Panc1 (cell line): ENCODE measurements at regions not wholly inside any gene's neighbourhood (a gene's known extent, or its start where the extent isn't known, plus 50 kb on each side); places are given as distances from the start of the nearest gene placed in this dataset.

Source experiments
- ATAC-seq: fragments of 200-7000 bp; cut with Tn5 transposase; 2 replicates; pipeline ENCODE4 v1.9.1; 2020; ENCODE audit warnings: mild to moderate bottlenecking, moderate library complexity
- BruUV-seq: library from RNA; stranded (reverse); fragments of 400-500 nt; replicated peaks from 2 replicates; lab custom pipeline; 2021; lab: Mats Ljungman, UMichigan
- CTCF ChIA-PET: fragments of 300-600 bp; sonication (Branson Sonifier 250); formaldehyde crosslinking; loops from one replicate; lab custom pipeline; 2022; ENCODE audit warnings: antibody characterized with exemption; lab: Charles Lee
- POLR2A ChIA-PET: fragments of 300-600 bp; sonication (Branson Sonifier 250); formaldehyde crosslinking; loops from one replicate; lab custom pipeline; 2022; ENCODE audit warnings: antibody characterized with exemption; lab: Charles Lee
- DNase-seq: peaks from one replicate; pipeline ENCODE4 v3.0.0-alpha.2; 2010; ENCODE audit warnings: low read depth, low spot score
- H3K27ac ChIP-seq: 2 replicates; pipeline ENCODE4 v1.5.1; 2011; ENCODE audit warnings: mild to moderate bottlenecking, low read length, inconsistent platforms
- H3K27me3 ChIP-seq: fragments of 200-500 bp; sonication (Bioruptor generic); 2 replicates; pipeline ENCODE4 v1.6.0; 2014; ENCODE audit warnings: low read length, inconsistent platforms; ENCODE audit not compliant: control insufficient read depth, insufficient read depth
- H3K36me3 ChIP-seq: fragments of 200-500 bp; sonication (Bioruptor generic); 2 replicates; pipeline ENCODE4 v1.5.1; 2014; ENCODE audit warnings: inconsistent platforms, mild to moderate bottlenecking, low read length, moderate library complexity; ENCODE audit not compliant: control insufficient read depth, insufficient read depth
- H3K4me1 ChIP-seq: 2 replicates; pipeline ENCODE4 v1.5.1; 2011; ENCODE audit warnings: inconsistent platforms, mild to moderate bottlenecking, low read length, moderate library complexity; ENCODE audit not compliant: control insufficient read depth, insufficient read depth
- H3K4me3 ChIP-seq, 2 experiments: 2 replicates each; pipeline ENCODE4 v1.5.1; 2011 to 2012; ENCODE audit warnings: low read depth in 2 of 2, low read length in 2 of 2, mild to moderate bottlenecking in 2 of 2, inconsistent platforms in 1 of 2, moderate library complexity in 1 of 2
- H3K9me3 ChIP-seq: fragments of 200-500 bp; sonication (Bioruptor generic); 2 replicates; pipeline ENCODE4 v1.5.1; 2014; ENCODE audit warnings: low read depth, mild to moderate bottlenecking, inconsistent platforms, low read length, moderate library complexity; ENCODE audit not compliant: control insufficient read depth, insufficient read depth
- POLR2AphosphoS5 ChIP-seq: IDR thresholded peaks from 2 replicates; pipeline ENCODE4 v1.6.1; 2012; ENCODE audit warnings: mild to moderate bottlenecking, low read depth, low read length, moderate library complexity
- SIN3A ChIP-seq: IDR thresholded peaks from 2 replicates; pipeline ENCODE4 v1.6.1; 2012; ENCODE audit warnings: low read depth, mild to moderate bottlenecking, low read length, moderate library complexity, borderline replicate concordance; ENCODE audit not compliant: insufficient read depth
- TCF7L2 ChIP-seq: IDR thresholded peaks from 2 replicates; pipeline ENCODE4 v1.6.1; 2011; ENCODE audit warnings: mild to moderate bottlenecking, low read depth, low read length, inconsistent platforms
- in situ Hi-C: cut with HindIII; loops from 2 replicates; pipeline ENCODE4 v1.10.0; 2016; ENCODE audit warnings: low sequenced_read_pairs, low pct_unique_long_range_greater_than_20kb
- intact Hi-C: fragments of 100-400 bp; cut with micrococcal nuclease; formaldehyde crosslinking; loops from one replicate; pipeline ENCODE4 v1.10.0; 2022; ENCODE audit not compliant: unreplicated experiment
- TF ChIP-seq, protein P1 (sequence below): fragments of 450-650 bp; IDR thresholded peaks from 2 replicates; pipeline ENCODE4 v1.5.1; 2017; ENCODE audit warnings: mild to moderate bottlenecking
- TF ChIP-seq, protein P2 (sequence below), 2 experiments: IDR thresholded peaks; 2 replicates each; pipeline ENCODE4 v1.6.1; 2011 to 2012; ENCODE audit warnings: low read depth in 2 of 2, control low read depth in 1 of 2, low read length in 1 of 2, mild to moderate bottlenecking in 1 of 2, moderate library complexity in 1 of 2; ENCODE audit not compliant: insufficient read depth in 1 of 2

DNA sequence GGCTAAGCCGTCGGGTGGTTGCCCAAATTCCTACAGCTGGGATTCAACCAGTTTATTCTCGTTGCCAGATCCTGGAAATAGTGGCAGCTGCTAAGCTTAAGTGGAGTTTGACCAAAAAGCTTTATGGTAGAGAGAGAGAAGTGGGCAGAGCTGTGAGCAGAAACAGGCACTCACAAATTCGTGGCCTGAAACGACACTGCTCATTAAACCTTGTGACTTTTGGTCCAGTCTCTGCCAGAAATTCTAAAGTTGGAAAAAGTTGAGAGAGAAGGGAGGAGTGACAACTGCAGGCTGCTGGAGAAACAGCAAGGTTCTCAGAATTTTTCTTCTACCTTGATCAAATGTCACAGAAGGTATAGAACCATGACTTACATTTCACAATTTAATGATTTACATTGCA lies 131.5 kb downstream of the MTX3 start:
- TF ChIP-seq, protein P1, sequence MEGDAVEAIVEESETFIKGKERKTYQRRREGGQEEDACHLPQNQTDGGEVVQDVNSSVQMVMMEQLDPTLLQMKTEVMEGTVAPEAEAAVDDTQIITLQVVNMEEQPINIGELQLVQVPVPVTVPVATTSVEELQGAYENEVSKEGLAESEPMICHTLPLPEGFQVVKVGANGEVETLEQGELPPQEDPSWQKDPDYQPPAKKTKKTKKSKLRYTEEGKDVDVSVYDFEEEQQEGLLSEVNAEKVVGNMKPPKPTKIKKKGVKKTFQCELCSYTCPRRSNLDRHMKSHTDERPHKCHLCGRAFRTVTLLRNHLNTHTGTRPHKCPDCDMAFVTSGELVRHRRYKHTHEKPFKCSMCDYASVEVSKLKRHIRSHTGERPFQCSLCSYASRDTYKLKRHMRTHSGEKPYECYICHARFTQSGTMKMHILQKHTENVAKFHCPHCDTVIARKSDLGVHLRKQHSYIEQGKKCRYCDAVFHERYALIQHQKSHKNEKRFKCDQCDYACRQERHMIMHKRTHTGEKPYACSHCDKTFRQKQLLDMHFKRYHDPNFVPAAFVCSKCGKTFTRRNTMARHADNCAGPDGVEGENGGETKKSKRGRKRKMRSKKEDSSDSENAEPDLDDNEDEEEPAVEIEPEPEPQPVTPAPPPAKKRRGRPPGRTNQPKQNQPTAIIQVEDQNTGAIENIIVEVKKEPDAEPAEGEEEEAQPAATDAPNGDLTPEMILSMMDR, result no peak
- TF ChIP-seq SIN3A, result no peak
- TF ChIP-seq, protein P2, sequence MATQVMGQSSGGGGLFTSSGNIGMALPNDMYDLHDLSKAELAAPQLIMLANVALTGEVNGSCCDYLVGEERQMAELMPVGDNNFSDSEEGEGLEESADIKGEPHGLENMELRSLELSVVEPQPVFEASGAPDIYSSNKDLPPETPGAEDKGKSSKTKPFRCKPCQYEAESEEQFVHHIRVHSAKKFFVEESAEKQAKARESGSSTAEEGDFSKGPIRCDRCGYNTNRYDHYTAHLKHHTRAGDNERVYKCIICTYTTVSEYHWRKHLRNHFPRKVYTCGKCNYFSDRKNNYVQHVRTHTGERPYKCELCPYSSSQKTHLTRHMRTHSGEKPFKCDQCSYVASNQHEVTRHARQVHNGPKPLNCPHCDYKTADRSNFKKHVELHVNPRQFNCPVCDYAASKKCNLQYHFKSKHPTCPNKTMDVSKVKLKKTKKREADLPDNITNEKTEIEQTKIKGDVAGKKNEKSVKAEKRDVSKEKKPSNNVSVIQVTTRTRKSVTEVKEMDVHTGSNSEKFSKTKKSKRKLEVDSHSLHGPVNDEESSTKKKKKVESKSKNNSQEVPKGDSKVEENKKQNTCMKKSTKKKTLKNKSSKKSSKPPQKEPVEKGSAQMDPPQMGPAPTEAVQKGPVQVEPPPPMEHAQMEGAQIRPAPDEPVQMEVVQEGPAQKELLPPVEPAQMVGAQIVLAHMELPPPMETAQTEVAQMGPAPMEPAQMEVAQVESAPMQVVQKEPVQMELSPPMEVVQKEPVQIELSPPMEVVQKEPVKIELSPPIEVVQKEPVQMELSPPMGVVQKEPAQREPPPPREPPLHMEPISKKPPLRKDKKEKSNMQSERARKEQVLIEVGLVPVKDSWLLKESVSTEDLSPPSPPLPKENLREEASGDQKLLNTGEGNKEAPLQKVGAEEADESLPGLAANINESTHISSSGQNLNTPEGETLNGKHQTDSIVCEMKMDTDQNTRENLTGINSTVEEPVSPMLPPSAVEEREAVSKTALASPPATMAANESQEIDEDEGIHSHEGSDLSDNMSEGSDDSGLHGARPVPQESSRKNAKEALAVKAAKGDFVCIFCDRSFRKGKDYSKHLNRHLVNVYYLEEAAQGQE (IDR thresholded peaks at IDR 0.05; ENCODE audit: insufficient read depth in 1 of 2, low read depth in 2 of 2, low read length in 1 of 2), result no peak
- no peak for TF ChIP-seq TCF7L2
- TF ChIP-seq POLR2AphosphoS5, result no peak
- BruUV-seq, result no TSS peak
- peaks cover 11% of the 10 kb centered on the region; the same call in 1 of the 2 replicates for H3K27me3 ChIP-seq
- DNase-seq (no peak), ATAC-seq (no peak)
- H3K4me3 ChIP-seq, result no peak overlapping the region
- no peaks in the 10 kb centered on the region for H3K9me3 ChIP-seq
- intact Hi-C loops, result loop anchor here (5.0 to 10.0 kb wide), 3 partner anchors 155 to 835 kb away; no protein-coding TSS in a partner anchor
- H3K4me1 ChIP-seq, result no peaks in the 10 kb centered on the region
- POLR2A ChIA-PET, result no interaction called here
- no peaks in the 10 kb centered on the region for H3K36me3 ChIP-seq
- in situ Hi-C loops, result no loop called here
- no peak overlapping the region for H3K27ac ChIP-seq
- CTCF ChIA-PET, result no interaction called here

DNA sequence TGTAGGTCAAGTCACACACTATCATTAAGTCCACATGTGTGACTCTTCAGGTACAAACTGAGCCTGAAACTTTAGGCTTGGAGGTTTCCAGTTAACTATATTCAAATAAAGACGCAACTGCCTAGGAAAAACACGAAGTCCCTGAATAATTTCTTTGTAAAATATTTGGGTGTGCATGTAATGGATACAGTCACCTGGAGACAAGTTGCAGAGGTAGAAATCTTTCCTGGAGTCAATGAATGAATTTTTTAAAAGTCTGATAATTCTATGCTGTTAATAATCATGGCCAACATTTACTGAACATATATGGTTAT lies 132.7 kb downstream of the MTX3 start:
- H3K27me3 ChIP-seq, result peaks cover 11% of the 10 kb centered on the region; the same call in 1 of the 2 replicates
- POLR2A ChIA-PET, result no interaction called here
- no peaks in the 10 kb centered on the region for H3K4me1 ChIP-seq
- ATAC-seq, result no peak
- H3K36me3 ChIP-seq, result no peaks in the 10 kb centered on the region
- no peak for TF ChIP-seq POLR2AphosphoS5
- no peak for TF ChIP-seq TCF7L2
- TF ChIP-seq SIN3A, result no peak
- TF ChIP-seq, protein P2 (IDR thresholded peaks at IDR 0.05; ENCODE audit: insufficient read depth in 1 of 2, low read depth in 2 of 2, low read length in 1 of 2), result no peak
- TF ChIP-seq, protein P1, result peak; percentile 29
- DNase-seq, result no peak
- CTCF ChIA-PET, result interaction anchor here (1.5 kb wide), 1 partner anchor 25 kb away, joined by 6 read pairs; no protein-coding TSS in a partner anchor
- BruUV-seq, result no TSS peak
- H3K4me3 ChIP-seq, result no peak overlapping the region
- H3K9me3 ChIP-seq, result no peaks in the 10 kb centered on the region
- intact Hi-C loops (loop anchor here (5.0 to 10.0 kb wide), 3 partner anchors 154 to 834 kb away; no protein-coding TSS in a partner anchor), in situ Hi-C loops (no loop called here)
- H3K27ac ChIP-seq, result no peak overlapping the region
